IMR-90 (cell line): ENCODE measurements at regions not wholly inside any gene's neighbourhood (a gene's known extent, or its start where the extent isn't known, plus 50 kb on each side); places are given as distances from the start of the nearest gene placed in this dataset.

Source experiments
- ATAC-seq: fragments of 200-7000 bp; cut with Tn5 transposase; 2 replicates; pipeline ENCODE4 v1.9.1; 2020; ENCODE audit warnings: low read depth, mild to moderate bottlenecking, moderate library complexity
- BruUV-seq: library from RNA; stranded (reverse); fragments of 400-500 nt; replicated peaks from 2 replicates; lab custom pipeline; 2021; lab: Mats Ljungman, UMichigan
- CTCF ChIA-PET: fragments of 300-600 bp; formaldehyde crosslinking; extraction: SDS; loops from one replicate; lab custom pipeline; 2021; ENCODE audit warnings: antibody characterized with exemption; lab: Yijun Ruan, JAX
- POLR2A ChIA-PET: fragments of 300-600 bp; sonication (Branson Sonifier 250); formaldehyde crosslinking; loops from one replicate; lab custom pipeline; 2022; ENCODE audit warnings: antibody characterized with exemption; ENCODE audit not compliant: unreplicated experiment; lab: Charles Lee
- DNase-seq: peaks from one replicate; pipeline ENCODE4 v3.0.0; 2013
- H2AFZ ChIP-seq: replicated peaks from 2 replicates; pipeline ENCODE3; 2013; ENCODE audit warnings: low read length, mild to moderate bottlenecking; ENCODE audit not compliant: poor library complexity
- H2AK5ac ChIP-seq: 2 replicates; pipeline ENCODE4 v1.6.1; 2013; ENCODE audit warnings: low read depth, low read length, inconsistent platforms
- H2AK9ac ChIP-seq: replicated peaks from 2 replicates; pipeline ENCODE3; 2013; ENCODE audit warnings: mild to moderate bottlenecking, low read depth, low read length, moderate library complexity; ENCODE audit not compliant: poor library complexity
- H2BK120ac ChIP-seq: 2 replicates; pipeline ENCODE4 v1.6.1; 2013; ENCODE audit warnings: low read depth, low read length, inconsistent platforms
- H2BK15ac ChIP-seq: 3 replicates; pipeline ENCODE4 v1.6.1; 2013; ENCODE audit warnings: low read depth, low read length, inconsistent platforms
- H2BK20ac ChIP-seq: 2 replicates; pipeline ENCODE4 v1.6.1; 2013; ENCODE audit warnings: low read depth, mild to moderate bottlenecking, inconsistent platforms, low read length, moderate library complexity
- H2BK5ac ChIP-seq: 2 replicates; pipeline ENCODE4 v1.6.1; 2013; ENCODE audit warnings: mild to moderate bottlenecking, low read depth, low read length, inconsistent platforms; ENCODE audit not compliant: poor library complexity, severe bottlenecking
- H3K14ac ChIP-seq: replicated peaks from 2 replicates; pipeline ENCODE4 v1.6.1; 2013; ENCODE audit warnings: low read depth, low read length, inconsistent platforms
- H3K18ac ChIP-seq: 2 replicates; pipeline ENCODE4 v1.6.1; 2013; ENCODE audit warnings: low read depth, low read length, control low read depth
- H3K23ac ChIP-seq: 2 replicates; pipeline ENCODE4 v1.6.1; 2013; ENCODE audit warnings: low read depth, low read length, inconsistent platforms
- H3K27ac ChIP-seq: 2 replicates; pipeline ENCODE4 v1.5.1; 2013; ENCODE audit warnings: mild to moderate bottlenecking, control low read depth, low read length; ENCODE audit not compliant: insufficient read depth
- H3K27me3 ChIP-seq: 2 replicates; pipeline ENCODE4 v1.6.1; 2013; ENCODE audit warnings: low read length; ENCODE audit not compliant: control insufficient read depth, insufficient read depth
- H3K36me3 ChIP-seq: 2 replicates; pipeline ENCODE4 v1.6.1; 2013; ENCODE audit warnings: low read length, mixed read lengths; ENCODE audit not compliant: control insufficient read depth, insufficient read depth
- H3K4ac ChIP-seq: 2 replicates; pipeline ENCODE4 v1.6.1; 2013; ENCODE audit warnings: low read depth, low read length, inconsistent platforms
- H3K4me1 ChIP-seq: 2 replicates; pipeline ENCODE4 v1.6.1; 2013; ENCODE audit warnings: low read length, mixed read lengths; ENCODE audit not compliant: control insufficient read depth, insufficient read depth
- H3K4me2 ChIP-seq: 2 replicates; pipeline ENCODE4 v1.6.1; 2013; ENCODE audit warnings: low read depth, mild to moderate bottlenecking, control low read depth, low read length, moderate library complexity
- H3K4me3 ChIP-seq: 2 replicates; pipeline ENCODE4 v1.5.1; 2013; ENCODE audit warnings: low read depth, mild to moderate bottlenecking, control low read depth, low read length, moderate library complexity; ENCODE audit not compliant: insufficient read depth
- H3K56ac ChIP-seq: 2 replicates; pipeline ENCODE4 v1.6.1; 2013; ENCODE audit warnings: low read length, inconsistent platforms; ENCODE audit not compliant: insufficient read depth; ENCODE audit errors: extremely low read depth
- H3K79me1 ChIP-seq, 2 experiments: 2 replicates each; pipeline ENCODE4 v1.6.1; 2013; ENCODE audit warnings: low read length in 2 of 2, inconsistent platforms in 1 of 2, low read depth in 1 of 2
- H3K9ac ChIP-seq: 2 replicates; pipeline ENCODE4 v1.6.1; 2013; ENCODE audit warnings: low read depth, low read length, control low read depth
- H3K9me1 ChIP-seq: 2 replicates; pipeline ENCODE4 v1.6.1; 2013; ENCODE audit warnings: low read length, inconsistent platforms; ENCODE audit not compliant: insufficient read depth
- H3K9me3 ChIP-seq: 2 replicates; pipeline ENCODE4 v1.6.1; 2013; ENCODE audit warnings: low read length; ENCODE audit not compliant: control insufficient read depth, insufficient read depth
- H4K20me1 ChIP-seq: 2 replicates; pipeline ENCODE4 v1.6.1; 2013; ENCODE audit warnings: low read length, inconsistent platforms; ENCODE audit not compliant: insufficient read depth
- H4K5ac ChIP-seq: 2 replicates; pipeline ENCODE4 v1.6.1; 2013; ENCODE audit warnings: mild to moderate bottlenecking, low read depth, low read length, control low read depth
- H4K8ac ChIP-seq, 2 experiments: 2 replicates each; pipeline ENCODE4 v1.6.1; 2013; ENCODE audit warnings: low read depth in 2 of 2, low read length in 2 of 2, control low read depth in 1 of 2, inconsistent platforms in 1 of 2
- H4K91ac ChIP-seq: 2 replicates; pipeline ENCODE4 v1.6.1; 2013; ENCODE audit warnings: low read depth, low read length, inconsistent platforms; ENCODE audit not compliant: insufficient read depth
- BHLHE40 ChIP-seq: fragments of 150-350 bp; IDR thresholded peaks from 2 replicates; pipeline ENCODE4 v1.6.1; 2016; ENCODE audit warnings: mild to moderate bottlenecking, low read depth, low read length
- CEBPB ChIP-seq: IDR thresholded peaks from 2 replicates; pipeline ENCODE4 v1.6.1; 2012; ENCODE audit warnings: low read depth, low read length, improper control_type of control experiment
- CHD1 ChIP-seq: IDR thresholded peaks from 2 replicates; pipeline ENCODE4 v1.6.1; 2012; ENCODE audit warnings: low read depth, low read length, improper control_type of control experiment
- FOS ChIP-seq: fragments of 150-350 bp; IDR thresholded peaks from 2 replicates; pipeline ENCODE4 v1.6.1; 2016; ENCODE audit warnings: low read depth, low read length
- MAFK ChIP-seq: IDR thresholded peaks from 2 replicates; pipeline ENCODE4 v1.6.1; 2012; ENCODE audit warnings: low read depth, low read length, improper control_type of control experiment
- MXI1 ChIP-seq: IDR thresholded peaks from 2 replicates; pipeline ENCODE4 v1.6.1; 2012; ENCODE audit warnings: low read depth, mild to moderate bottlenecking, low read length, moderate library complexity, borderline replicate concordance
- NFE2L2 ChIP-seq: fragments of 150-350 bp; IDR thresholded peaks from 2 replicates; pipeline ENCODE4 v1.6.1; 2016; ENCODE audit warnings: low read depth, mild to moderate bottlenecking, low read length
- RAD21 ChIP-seq: IDR thresholded peaks from 2 replicates; pipeline ENCODE4 v1.6.1; 2012; ENCODE audit warnings: low read length, improper control_type of control experiment
- RCOR1 ChIP-seq: IDR thresholded peaks from 2 replicates; pipeline ENCODE4 v1.6.1; 2012; ENCODE audit warnings: mild to moderate bottlenecking, low read length, improper control_type of control experiment; ENCODE audit not compliant: insufficient replicate concordance
- RFX5 ChIP-seq: IDR thresholded peaks from 2 replicates; pipeline ENCODE4 v1.8.0; 2012; ENCODE audit warnings: low read depth, mild to moderate bottlenecking, low read length, moderate library complexity
- SMC3 ChIP-seq: fragments of 150-350 bp; IDR thresholded peaks from 2 replicates; pipeline ENCODE4 v1.6.1; 2016; ENCODE audit warnings: low read depth, mild to moderate bottlenecking, antibody characterized with exemption, low read length, moderate library complexity
- WGBS, 2 experiments: methylation state at CpG; one replicate each; pipeline versions ENCODE4 v1.1.5 to v1.1.7; 2013; ENCODE audit warnings: missing lambda C conversion rate in 2 of 2; ENCODE audit not compliant: insufficient read length in 1 of 2; ENCODE audit errors: extremely low coverage in 2 of 2; 5-methylcytosine and 5-hydroxymethylcytosine counted together
- dilution Hi-C: fragments of 300-500 bp; cut with HindIII; formaldehyde crosslinking; loops from one replicate; pipeline ENCODE4 v1.14.3; 2018; ENCODE audit warnings: low sequenced_read_pairs; ENCODE audit not compliant: unreplicated experiment
- in situ Hi-C: fragments of 300-500 bp; cut with MboI; formaldehyde crosslinking; loops from 3 replicates; pipeline ENCODE4 v1.14.3; 2019; ENCODE audit warnings: low sequenced_read_pairs, inconsistent platforms, mixed read lengths
- intact Hi-C: fragments of 100-400 bp; cut with micrococcal nuclease; formaldehyde crosslinking; loops from 2 replicates; pipeline ENCODE4 v1.10.0; 2022
- TF ChIP-seq, protein P1 (sequence below): fragments of 150-350 bp; IDR thresholded peaks from 2 replicates; pipeline ENCODE4 v1.6.1; 2017; ENCODE audit warnings: mild to moderate bottlenecking, antibody characterized with exemption, low read length, low read depth
- TF ChIP-seq, protein P2 (sequence below): fragments of 150-350 bp; IDR thresholded peaks from 2 replicates; pipeline ENCODE4 v1.6.1; 2016; ENCODE audit warnings: low read depth, mild to moderate bottlenecking, low read length, moderate library complexity, borderline replicate concordance

DNA sequence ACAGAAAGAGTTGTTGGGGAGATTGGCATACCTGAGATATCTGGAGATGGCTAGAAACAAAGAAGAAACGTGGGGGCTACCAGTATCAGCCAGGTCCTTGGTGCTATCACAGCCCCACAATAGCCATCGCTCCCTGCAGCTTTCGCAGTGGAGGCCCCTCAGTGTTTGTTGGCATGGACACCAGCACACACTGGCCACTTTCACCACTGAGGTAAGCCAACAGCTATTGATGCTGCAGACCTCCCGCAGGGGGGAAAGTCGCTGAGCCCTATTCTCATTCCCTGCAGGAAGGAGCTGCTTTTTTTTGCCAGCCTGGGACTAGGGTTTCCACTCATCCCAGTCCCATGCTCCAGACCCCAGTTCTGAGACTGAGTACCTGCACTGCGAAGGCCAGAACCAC, 879.2 kb upstream of the IGFBP7 start:
- Histone ChIP-seq H2AFZ (no peak overlapping the region), H3K4me2 (no peak overlapping the region), H4K5ac (no peak overlapping the region), H3K79me1 (no peaks in the 10 kb centered on the region), H3K23ac (no peak overlapping the region), H3K9ac (no peak overlapping the region), H3K4me1 (no peaks in the 10 kb centered on the region), H3K9me1 (no peaks in the 10 kb centered on the region), H2BK20ac (no peak overlapping the region), H4K91ac (no peak overlapping the region), H3K27me3 (no peaks in the 10 kb centered on the region), H3K4me3 (no peak overlapping the region), H2BK120ac (no peak overlapping the region), H3K4ac (no peak overlapping the region), H4K8ac (no peak overlapping the region), H3K18ac (no peak overlapping the region), H4K20me1 (no peaks in the 10 kb centered on the region), H3K56ac (no peak overlapping the region), H3K9me3 (no peaks in the 10 kb centered on the region), H3K27ac (no peak overlapping the region), H3K14ac (no peak overlapping the region), H2AK9ac (no peak overlapping the region), H2BK15ac (no peak overlapping the region), H2BK5ac (no peak overlapping the region), H3K36me3 (no peaks in the 10 kb centered on the region), H2AK5ac (no peak overlapping the region)
- intact Hi-C loops, result no loop called here
- dilution Hi-C loops, result no loop called here
- ATAC-seq, result no peak
- WGBS, 2 experiments, result 47% methylated on average over 3 of the region's 6 CpGs; no CpG with 5 or more reads in 1 of the 2 experiments
- no peak for TF ChIP-seq FOS
- no peak for TF ChIP-seq RAD21
- TF ChIP-seq NFE2L2, result no peak
- TF ChIP-seq, protein P1, sequence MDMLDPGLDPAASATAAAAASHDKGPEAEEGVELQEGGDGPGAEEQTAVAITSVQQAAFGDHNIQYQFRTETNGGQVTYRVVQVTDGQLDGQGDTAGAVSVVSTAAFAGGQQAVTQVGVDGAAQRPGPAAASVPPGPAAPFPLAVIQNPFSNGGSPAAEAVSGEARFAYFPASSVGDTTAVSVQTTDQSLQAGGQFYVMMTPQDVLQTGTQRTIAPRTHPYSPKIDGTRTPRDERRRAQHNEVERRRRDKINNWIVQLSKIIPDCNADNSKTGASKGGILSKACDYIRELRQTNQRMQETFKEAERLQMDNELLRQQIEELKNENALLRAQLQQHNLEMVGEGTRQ, result no peak
- TF ChIP-seq MAFK, result no peak
- TF ChIP-seq RFX5, result no peak
- TF ChIP-seq, protein P2, sequence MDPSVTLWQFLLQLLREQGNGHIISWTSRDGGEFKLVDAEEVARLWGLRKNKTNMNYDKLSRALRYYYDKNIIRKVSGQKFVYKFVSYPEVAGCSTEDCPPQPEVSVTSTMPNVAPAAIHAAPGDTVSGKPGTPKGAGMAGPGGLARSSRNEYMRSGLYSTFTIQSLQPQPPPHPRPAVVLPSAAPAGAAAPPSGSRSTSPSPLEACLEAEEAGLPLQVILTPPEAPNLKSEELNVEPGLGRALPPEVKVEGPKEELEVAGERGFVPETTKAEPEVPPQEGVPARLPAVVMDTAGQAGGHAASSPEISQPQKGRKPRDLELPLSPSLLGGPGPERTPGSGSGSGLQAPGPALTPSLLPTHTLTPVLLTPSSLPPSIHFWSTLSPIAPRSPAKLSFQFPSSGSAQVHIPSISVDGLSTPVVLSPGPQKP, result no peak
- TF ChIP-seq BHLHE40, result no peak
- TF ChIP-seq CEBPB, result no peak
- no peak for TF ChIP-seq SMC3
- no peak for TF ChIP-seq RCOR1
- TF ChIP-seq CHD1, result no peak
- no peak for TF ChIP-seq MXI1
- BruUV-seq, result no TSS peak
- ChIA-PET CTCF (no interaction called here), POLR2A (no interaction called here)
- in situ Hi-C loops, result no loop called here
- DNase-seq, result no peak
